HL-60 (cell line): ENCODE measurements at regions not wholly inside any gene's neighbourhood (a gene's known extent, or its start where the extent isn't known, plus 50 kb on each side); places are given as distances from the start of the nearest gene placed in this dataset.

Source experiments
- CTCF ChIP-seq: IDR thresholded peaks from one replicate; pipeline ENCODE4 v1.5.1; 2011; ENCODE audit warnings: low read length, control low read depth, inconsistent platforms; ENCODE audit not compliant: insufficient read depth
- GABPA ChIP-seq: IDR thresholded peaks from 2 replicates; pipeline ENCODE4 v1.6.1; 2012; ENCODE audit warnings: low read depth
- POLR2AphosphoS5 ChIP-seq: IDR thresholded peaks from 2 replicates; pipeline ENCODE4 v1.6.1; 2012; ENCODE audit warnings: low read depth
- REST ChIP-seq: IDR thresholded peaks from 2 replicates; pipeline ENCODE4 v1.6.1; 2012; ENCODE audit warnings: low read depth; ENCODE audit not compliant: insufficient replicate concordance

GRCh38 chr7:46133072-46133471 is 212.0 kb upstream of the IGFBP3 start:
- no peak for TF ChIP-seq GABPA
- no peak for TF ChIP-seq CTCF
- TF ChIP-seq POLR2AphosphoS5: no peak
- TF ChIP-seq REST: no peak
